Right hindlimb (tissue), 1 donor: ENCODE measurements at regions not wholly inside any gene's neighbourhood (a gene's known extent, or its start where the extent isn't known, plus 50 kb on each side); places are given as distances from the start of the nearest gene placed in this dataset.

Source experiments
- DNase-seq: peaks from one replicate; pipeline ENCODE4 v3.0.0-alpha.2; 2018

DNA sequence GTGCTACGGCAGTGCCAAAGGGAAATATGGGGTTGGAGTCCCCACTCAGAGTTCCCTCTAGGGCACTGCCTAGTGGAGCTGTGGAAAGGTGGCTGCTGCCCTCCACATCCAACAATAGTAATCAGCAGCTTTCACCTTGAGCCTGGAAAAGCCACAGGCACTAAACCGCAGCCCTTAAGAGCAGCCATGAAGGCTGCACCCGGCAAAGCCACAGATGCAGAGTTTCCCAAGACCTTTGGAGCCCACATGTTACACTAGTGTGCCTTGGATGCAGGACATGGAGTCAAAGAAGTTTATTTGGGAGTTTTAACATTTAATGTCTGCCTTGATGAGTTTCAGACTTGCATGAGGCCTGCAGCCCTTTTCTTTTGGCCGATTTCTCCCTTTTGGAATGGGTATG, 91.4 kb upstream of the HSF2 start:
- no peak for DNase-seq

GRCh38 chr6:122315842-122316241, 83.6 kb upstream of the HSF2 start:
- no peak for DNase-seq

- DNase-seq = no peak
Observed at GRCh38 chr6:122322824-122323223, 76.6 kb upstream of the HSF2 start.

GRCh38 chr6:122323361-122323760, 76.1 kb upstream of the HSF2 start:
- DNase-seq = no peak

GRCh38 chr6:122330315-122330714, 69.1 kb upstream of the HSF2 start:
- no peak for DNase-seq

DNA sequence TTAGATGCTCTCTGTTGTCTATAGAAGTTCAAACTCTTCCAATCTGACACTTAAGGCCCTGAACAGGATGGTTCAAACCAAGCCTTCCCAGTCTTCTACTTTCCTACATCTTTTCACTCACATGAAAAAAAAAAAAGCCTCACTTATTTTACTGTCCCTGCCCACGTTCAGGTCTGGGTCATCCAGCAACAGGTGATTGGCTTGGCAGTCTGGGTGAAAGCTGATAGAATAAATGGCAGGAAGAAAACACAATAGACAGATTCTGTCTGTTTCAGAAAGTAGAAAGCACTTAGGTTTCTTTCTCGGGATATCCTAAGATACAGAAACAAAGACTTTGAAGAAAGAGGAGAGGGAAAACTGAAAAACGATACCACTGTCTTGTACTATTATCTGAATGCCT, 61.8 kb upstream of the HSF2 start:
- no peak for DNase-seq

DNA sequence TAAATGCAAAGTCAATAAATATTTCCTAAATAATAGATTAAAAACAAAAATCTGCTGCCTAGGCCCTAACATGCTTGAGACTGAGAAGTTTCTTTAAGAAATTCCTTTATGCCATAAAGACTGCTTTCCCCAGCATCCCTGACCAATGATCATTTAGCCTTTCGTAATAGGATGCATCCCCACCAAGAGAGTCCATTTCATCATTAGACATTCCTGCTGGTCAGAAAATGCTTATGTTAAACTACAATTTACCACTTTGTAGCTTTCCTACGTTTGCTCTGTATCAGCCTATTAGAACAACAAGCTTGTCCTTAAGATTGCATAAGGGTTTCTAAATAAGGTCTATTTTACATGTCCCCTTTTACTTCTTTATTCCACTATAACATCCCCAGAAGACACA, 59.8 kb upstream of the HSF2 start:
- DNase-seq = no peak

GRCh38 chr6:122347280-122347679, 52.2 kb upstream of the HSF2 start:
- DNase-seq = no peak

DNA sequence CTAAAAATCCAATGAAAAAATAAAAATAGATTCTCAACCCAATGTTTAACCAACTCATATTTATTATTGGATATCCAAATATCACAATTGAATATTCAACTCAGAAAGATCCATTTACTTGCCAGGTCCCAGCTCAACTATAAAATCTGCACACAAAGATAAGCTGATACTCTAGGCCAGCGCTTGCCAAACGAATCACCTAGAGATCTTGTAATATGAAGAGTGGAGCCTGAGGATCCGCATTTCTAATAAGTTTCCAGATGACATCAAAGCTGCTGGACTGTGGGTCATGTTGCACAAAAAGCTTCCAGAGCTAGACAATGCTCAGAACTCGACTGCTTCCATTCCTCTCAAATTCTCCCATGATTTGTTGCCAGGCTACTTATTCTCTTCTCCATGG, 51.7 kb upstream of the HSF2 start:
- no peak for DNase-seq
